ENCODE measurements at regions not wholly inside any gene's neighbourhood (a gene's known extent, or its start where the extent isn't known, plus 50 kb on each side); places are given as distances from the start of the nearest gene placed in this dataset.

GRCh38 chr9:88926781-88927505 is 64.3 kb upstream of the S1PR3 start:
- no peak for DNase-seq

GRCh38 chr9:88927510-88927909 is 63.8 kb upstream of the S1PR3 start:
- no peak for DNase-seq

GRCh38 chr9:88930716-88931115 is 60.6 kb upstream of the S1PR3 start:
- no peak for DNase-seq

- no peak for DNase-seq
Measured at GRCh38 chr9:88932766-88933165, 58.5 kb upstream of the S1PR3 start.

- no peak for DNase-seq
Measured at GRCh38 chr9:88933607-88934379, 57.5 kb upstream of the S1PR3 start.

GRCh38 chr9:88934876-88935535 is 56.3 kb upstream of the S1PR3 start:
- DNase-seq = no peak

GRCh38 chr9:88936132-88936531 is 55.1 kb upstream of the S1PR3 start:
- DNase-seq = no peak

GRCh38 chr9:88936668-88937067 is 54.6 kb upstream of the S1PR3 start:
- DNase-seq = no peak

- DNase-seq = no peak
Measured at GRCh38 chr9:88937248-88937647, 54.0 kb upstream of the S1PR3 start.

GRCh38 chr9:88938189-88938588 is 53.1 kb upstream of the S1PR3 start:
- no peak for DNase-seq

Data from renal pelvis (tissue), 1 donor.